ENCODE measurements at regions not wholly inside any gene's neighbourhood (a gene's known extent, or its start where the extent isn't known, plus 50 kb on each side); places are given as distances from the start of the nearest gene placed in this dataset.

DNA sequence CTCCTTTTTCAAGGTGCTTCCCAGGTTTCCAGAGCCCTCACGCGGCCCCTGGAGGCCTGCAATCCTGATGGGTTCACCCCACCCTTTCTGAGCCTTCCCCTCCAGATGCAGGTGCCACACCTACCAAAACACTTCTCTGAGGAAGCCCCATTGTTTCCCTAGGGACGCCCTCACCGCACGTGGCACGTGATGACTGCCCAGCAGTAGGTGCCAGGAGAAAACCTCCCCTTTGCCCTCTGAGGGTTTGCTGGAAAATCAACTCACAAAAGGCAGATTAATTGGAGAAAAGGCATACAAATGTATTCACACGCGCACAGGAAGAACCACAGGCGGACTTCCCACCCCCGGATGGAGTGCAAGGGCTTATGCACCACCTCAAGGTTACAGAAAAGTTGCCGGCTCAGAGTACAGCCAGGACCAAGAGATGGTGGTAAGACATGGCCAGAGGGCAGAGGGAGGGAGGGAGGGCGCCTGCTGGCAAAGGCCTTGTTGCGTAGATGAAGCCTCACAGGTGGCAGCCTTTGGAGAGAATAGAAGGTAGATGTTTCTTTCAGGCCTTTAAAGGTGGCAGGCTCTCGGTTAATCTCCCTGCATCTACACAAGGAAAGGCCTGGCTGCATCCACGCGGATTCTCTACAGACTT, 269.4 kb upstream of the RAB6C start:
- Histone ChIP-seq H3K27ac (no peak overlapping the region), H3K27me3 (no peaks in the 10 kb centered on the region), H3K36me3 (no peaks in the 10 kb centered on the region), H3K4me1 (ENCODE audit: insufficient read depth) (no peaks in the 10 kb centered on the region), H3K9me3 (no peaks in the 10 kb centered on the region), H3K4me3 (no peak overlapping the region)
- WGBS, 3 donors, result 71 to 76% (median 76%) methylated on average over 16 of the region's 16 CpGs
- intact Hi-C loops (cut with DNase I), result no loop called here
- TF ChIP-seq EP300 (IDR thresholded peaks at IDR 0.05) (no peak), POLR2A (IDR thresholded peaks at IDR 0.05) (no peak)
- TF ChIP-seq, protein P1, sequence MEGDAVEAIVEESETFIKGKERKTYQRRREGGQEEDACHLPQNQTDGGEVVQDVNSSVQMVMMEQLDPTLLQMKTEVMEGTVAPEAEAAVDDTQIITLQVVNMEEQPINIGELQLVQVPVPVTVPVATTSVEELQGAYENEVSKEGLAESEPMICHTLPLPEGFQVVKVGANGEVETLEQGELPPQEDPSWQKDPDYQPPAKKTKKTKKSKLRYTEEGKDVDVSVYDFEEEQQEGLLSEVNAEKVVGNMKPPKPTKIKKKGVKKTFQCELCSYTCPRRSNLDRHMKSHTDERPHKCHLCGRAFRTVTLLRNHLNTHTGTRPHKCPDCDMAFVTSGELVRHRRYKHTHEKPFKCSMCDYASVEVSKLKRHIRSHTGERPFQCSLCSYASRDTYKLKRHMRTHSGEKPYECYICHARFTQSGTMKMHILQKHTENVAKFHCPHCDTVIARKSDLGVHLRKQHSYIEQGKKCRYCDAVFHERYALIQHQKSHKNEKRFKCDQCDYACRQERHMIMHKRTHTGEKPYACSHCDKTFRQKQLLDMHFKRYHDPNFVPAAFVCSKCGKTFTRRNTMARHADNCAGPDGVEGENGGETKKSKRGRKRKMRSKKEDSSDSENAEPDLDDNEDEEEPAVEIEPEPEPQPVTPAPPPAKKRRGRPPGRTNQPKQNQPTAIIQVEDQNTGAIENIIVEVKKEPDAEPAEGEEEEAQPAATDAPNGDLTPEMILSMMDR (IDR thresholded peaks at IDR 0.05), result no peak
- no peak for DNase-seq

DNA sequence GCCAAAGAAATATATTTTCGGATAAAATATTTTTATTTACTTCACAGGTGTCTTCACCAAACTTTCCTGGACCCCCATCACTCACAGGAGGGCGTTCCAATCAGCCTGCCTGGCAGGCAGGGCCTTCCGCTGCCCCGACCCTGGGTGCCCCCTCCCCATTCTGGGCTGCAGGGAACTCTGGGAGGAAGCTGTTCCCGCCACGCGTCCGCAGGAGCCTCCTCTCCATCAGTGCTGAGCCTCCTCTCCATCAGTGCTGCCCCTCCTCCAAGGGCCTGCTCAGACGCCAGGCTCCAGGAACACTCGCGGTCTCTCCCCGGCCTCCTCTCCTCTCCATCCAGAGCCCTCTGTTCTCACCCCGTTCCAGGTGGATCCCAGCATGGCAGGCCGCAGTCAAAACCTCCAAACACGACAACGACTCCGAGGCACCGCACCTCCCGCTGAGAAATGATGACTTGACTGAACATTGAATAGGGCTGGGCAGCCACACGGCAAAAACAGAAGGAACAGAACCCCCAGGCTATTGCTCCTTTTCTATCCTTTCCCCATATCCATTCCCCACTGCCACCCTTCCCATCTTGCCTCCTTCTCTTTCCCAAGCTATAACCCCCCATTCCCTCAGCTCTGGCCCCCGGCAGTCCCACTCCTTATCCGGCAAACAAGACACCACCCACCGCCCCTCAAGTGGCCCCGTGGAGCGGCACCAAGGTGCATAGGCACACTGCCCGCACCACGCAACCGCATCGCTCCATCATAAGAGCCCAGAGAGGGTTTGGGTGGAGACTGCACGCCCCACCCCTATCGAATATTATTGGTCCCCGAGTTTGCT, 268.6 kb upstream of the RAB6C start:
- no peaks in the 10 kb centered on the region for H3K9me3 ChIP-seq
- TF ChIP-seq EP300 (IDR thresholded peaks at IDR 0.05) (no peak), POLR2A (IDR thresholded peaks at IDR 0.05) (no peak)
- TF ChIP-seq, protein P1 (IDR thresholded peaks at IDR 0.05), result no peak
- H3K27ac ChIP-seq, result no peak overlapping the region
- intact Hi-C loops (cut with DNase I), result no loop called here
- H3K36me3 ChIP-seq, result no peaks in the 10 kb centered on the region
- whole genome bisulfite sequencing, 3 donors, result 88 to 92% (median 90%) methylated on average over 32 of the region's 32 CpGs
- no peaks in the 10 kb centered on the region for H3K4me1 ChIP-seq (ENCODE audit: insufficient read depth)
- no peak for DNase-seq
- no peak overlapping the region for H3K4me3 ChIP-seq
- no peaks in the 10 kb centered on the region for H3K27me3 ChIP-seq

DNA sequence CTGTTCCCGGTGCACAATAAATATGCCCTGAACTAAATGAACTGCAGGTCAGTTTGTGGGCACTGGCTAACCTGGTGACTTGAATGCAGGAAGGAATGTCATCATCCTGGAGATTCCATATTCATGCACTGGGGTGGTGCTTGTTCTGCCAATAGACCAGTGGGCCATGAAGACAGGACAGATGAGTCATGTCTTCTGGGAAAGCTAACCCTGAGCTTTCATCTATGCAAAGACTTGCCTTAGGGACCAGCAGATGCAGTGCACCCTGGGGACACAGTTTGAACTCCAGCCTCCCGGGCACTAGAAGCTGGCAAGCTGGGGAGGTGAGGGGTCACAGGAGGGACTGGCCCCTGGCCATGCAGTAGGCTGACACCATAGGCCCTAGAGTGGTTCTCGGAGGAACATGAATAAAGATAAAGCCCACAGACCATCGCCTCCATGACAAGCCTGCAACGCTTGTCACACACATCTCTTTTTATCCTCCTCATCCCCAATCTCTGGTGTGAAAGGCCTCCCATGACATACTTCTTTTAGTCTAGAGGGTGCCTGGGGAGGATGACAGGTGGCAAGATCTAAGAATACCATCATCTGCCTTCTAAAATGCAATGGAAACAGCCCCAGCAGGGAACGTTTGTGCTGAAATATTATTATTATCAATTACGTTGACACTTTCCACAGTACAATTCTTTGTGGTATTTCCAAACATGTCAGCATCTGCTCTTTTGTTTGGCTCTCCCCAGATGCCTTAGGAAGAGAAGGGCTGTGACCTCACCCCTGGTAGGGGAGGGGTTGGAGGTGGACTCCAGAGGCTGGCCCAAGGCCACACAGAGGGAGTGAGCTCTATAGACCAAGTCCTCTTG, 267.4 kb upstream of the RAB6C start:
- WGBS, 3 donors, result 58 to 67% (median 65%) methylated on average over 7 of the region's 7 CpGs
- intact Hi-C loops (cut with DNase I), result no loop called here
- no peak for DNase-seq
- Histone ChIP-seq H3K36me3 (no peaks in the 10 kb centered on the region), H3K4me3 (no peak overlapping the region), H3K4me1 (ENCODE audit: insufficient read depth) (no peaks in the 10 kb centered on the region), H3K9me3 (no peaks in the 10 kb centered on the region), H3K27me3 (no peaks in the 10 kb centered on the region), H3K27ac (no peak overlapping the region)
- TF ChIP-seq, protein P1 (IDR thresholded peaks at IDR 0.05), result no peak
- TF ChIP-seq EP300 (IDR thresholded peaks at IDR 0.05) (no peak), POLR2A (IDR thresholded peaks at IDR 0.05) (no peak)

DNA sequence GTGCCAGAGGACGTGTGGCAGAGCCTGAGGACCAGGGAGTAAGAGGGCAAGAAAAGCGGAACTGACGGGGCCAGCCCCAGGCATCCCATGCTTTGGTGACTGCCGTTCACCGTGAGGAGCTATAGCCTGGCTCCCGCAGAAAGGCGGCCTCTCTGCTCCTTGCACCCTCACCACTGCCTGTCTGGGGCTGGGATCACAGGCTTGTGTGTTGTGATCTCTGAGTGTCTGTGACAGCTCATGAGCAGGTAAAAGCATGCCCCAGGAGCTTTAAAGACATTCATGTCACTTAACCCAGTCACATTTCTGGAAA, 266.8 kb upstream of the RAB6C start:
- Histone ChIP-seq H3K9me3 (no peaks in the 10 kb centered on the region), H3K27me3 (no peaks in the 10 kb centered on the region), H3K4me3 (no peak overlapping the region), H3K4me1 (ENCODE audit: insufficient read depth) (no peaks in the 10 kb centered on the region), H3K36me3 (no peaks in the 10 kb centered on the region), H3K27ac (no peak overlapping the region)
- 71 to 81% (median 74%) methylated on average over 7 of the region's 7 CpGs for WGBS, 3 donors
- intact Hi-C loops (cut with DNase I), result no loop called here
- TF ChIP-seq POLR2A (IDR thresholded peaks at IDR 0.05), result no peak
- TF ChIP-seq, protein P1 (IDR thresholded peaks at IDR 0.05), result no peak
- TF ChIP-seq EP300 (IDR thresholded peaks at IDR 0.05), result no peak
- no peak for DNase-seq

Measured in ovary (tissue), 7 donors.